SK-N-SH treated with all-trans-retinoic acid at 6 μM for 48 hours (cell line): ENCODE measurements at regions not wholly inside any gene's neighbourhood (a gene's known extent, or its start where the extent isn't known, plus 50 kb on each side); places are given as distances from the start of the nearest gene placed in this dataset.

Source experiments
- CSDC2 ChIP-seq: fragments of 250-450 bp; sonication (Bioruptor Pico); IDR thresholded peaks from 2 replicates; pipeline ENCODE4 v1.5.0; 2020; ENCODE audit warnings: mild to moderate bottlenecking, moderate library complexity
- ISL1 ChIP-seq: fragments of 250-450 bp; sonication (Bioruptor Pico); IDR thresholded peaks from 2 replicates; pipeline ENCODE4 v2.1.2; 2022; ENCODE audit warnings: mild to moderate bottlenecking, moderate library complexity
- OSR1 ChIP-seq: fragments of 250-450 bp; sonication (Bioruptor Pico); IDR thresholded peaks from 2 replicates; pipeline ENCODE4 v1.8.0; 2022; ENCODE audit warnings: moderate library complexity, mild to moderate bottlenecking, inconsistent platforms
- RARB ChIP-seq: fragments of 250-450 bp; sonication (Bioruptor Pico); IDR thresholded peaks from 2 replicates; pipeline ENCODE4 v1.8.0; 2021; ENCODE audit warnings: mild to moderate bottlenecking, moderate library complexity
- SNAI2 ChIP-seq: fragments of 250-450 bp; sonication (Bioruptor Pico); IDR thresholded peaks from 2 replicates; pipeline ENCODE4 v1.5.0; 2020; ENCODE audit warnings: mild to moderate bottlenecking, moderate library complexity
- TCF4 ChIP-seq: fragments of 250-450 bp; sonication (Bioruptor Pico); IDR thresholded peaks from 2 replicates; pipeline ENCODE4 v1.8.0; 2021; ENCODE audit warnings: mild to moderate bottlenecking, moderate library complexity, borderline replicate concordance
- ZC3H10 ChIP-seq: fragments of 250-450 bp; sonication (Bioruptor Pico); IDR thresholded peaks from 2 replicates; pipeline ENCODE4 v1.5.1; 2021; ENCODE audit warnings: mild to moderate bottlenecking, moderate library complexity
- TF ChIP-seq, protein P1 (sequence below): fragments of 250-450 bp; sonication (Bioruptor Pico); IDR thresholded peaks from 2 replicates; pipeline ENCODE4 v1.5.1; 2020; ENCODE audit warnings: low read depth, mild to moderate bottlenecking, moderate library complexity
- TF ChIP-seq, protein P2 (sequence below): fragments of 250-450 bp; sonication (Bioruptor Pico); IDR thresholded peaks from 2 replicates; pipeline ENCODE4 v1.5.0; 2020; ENCODE audit warnings: mild to moderate bottlenecking, moderate library complexity
- TF ChIP-seq, protein P3 (sequence below): fragments of 250-450 bp; sonication (Bioruptor Pico); IDR thresholded peaks from 2 replicates; pipeline ENCODE4 v1.8.0; 2021; ENCODE audit warnings: low read depth, mild to moderate bottlenecking, moderate library complexity, borderline replicate concordance

DNA sequence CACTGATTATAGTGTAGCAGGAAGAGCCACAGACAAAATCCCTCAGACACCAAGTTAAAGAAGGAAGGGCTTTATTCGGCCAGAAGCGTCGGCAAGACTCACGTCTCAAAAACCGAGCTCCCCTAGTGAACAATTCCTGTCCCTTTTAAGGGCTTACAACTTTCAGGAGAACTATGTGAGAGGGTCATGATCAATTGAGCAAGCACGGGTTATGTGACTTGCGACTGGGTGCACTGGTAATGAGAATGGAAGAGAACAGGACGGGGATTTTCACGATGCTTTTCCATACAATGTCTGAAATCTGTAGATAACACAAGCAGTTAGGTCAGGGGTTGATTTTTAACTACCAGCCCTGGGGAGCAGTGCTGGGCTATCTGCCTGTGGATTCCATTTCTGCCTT lies 116.7 kb downstream of the MFAP3L start:
- TF ChIP-seq, protein P1, sequence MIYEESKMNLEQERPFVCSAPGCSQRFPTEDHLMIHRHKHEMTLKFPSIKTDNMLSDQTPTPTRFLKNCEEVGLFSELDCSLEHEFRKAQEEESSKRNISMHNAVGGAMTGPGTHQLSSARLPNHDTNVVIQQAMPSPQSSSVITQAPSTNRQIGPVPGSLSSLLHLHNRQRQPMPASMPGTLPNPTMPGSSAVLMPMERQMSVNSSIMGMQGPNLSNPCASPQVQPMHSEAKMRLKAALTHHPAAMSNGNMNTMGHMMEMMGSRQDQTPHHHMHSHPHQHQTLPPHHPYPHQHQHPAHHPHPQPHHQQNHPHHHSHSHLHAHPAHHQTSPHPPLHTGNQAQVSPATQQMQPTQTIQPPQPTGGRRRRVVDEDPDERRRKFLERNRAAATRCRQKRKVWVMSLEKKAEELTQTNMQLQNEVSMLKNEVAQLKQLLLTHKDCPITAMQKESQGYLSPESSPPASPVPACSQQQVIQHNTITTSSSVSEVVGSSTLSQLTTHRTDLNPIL (CRISPR knock-in tag): no peak
- TF ChIP-seq, protein P2, sequence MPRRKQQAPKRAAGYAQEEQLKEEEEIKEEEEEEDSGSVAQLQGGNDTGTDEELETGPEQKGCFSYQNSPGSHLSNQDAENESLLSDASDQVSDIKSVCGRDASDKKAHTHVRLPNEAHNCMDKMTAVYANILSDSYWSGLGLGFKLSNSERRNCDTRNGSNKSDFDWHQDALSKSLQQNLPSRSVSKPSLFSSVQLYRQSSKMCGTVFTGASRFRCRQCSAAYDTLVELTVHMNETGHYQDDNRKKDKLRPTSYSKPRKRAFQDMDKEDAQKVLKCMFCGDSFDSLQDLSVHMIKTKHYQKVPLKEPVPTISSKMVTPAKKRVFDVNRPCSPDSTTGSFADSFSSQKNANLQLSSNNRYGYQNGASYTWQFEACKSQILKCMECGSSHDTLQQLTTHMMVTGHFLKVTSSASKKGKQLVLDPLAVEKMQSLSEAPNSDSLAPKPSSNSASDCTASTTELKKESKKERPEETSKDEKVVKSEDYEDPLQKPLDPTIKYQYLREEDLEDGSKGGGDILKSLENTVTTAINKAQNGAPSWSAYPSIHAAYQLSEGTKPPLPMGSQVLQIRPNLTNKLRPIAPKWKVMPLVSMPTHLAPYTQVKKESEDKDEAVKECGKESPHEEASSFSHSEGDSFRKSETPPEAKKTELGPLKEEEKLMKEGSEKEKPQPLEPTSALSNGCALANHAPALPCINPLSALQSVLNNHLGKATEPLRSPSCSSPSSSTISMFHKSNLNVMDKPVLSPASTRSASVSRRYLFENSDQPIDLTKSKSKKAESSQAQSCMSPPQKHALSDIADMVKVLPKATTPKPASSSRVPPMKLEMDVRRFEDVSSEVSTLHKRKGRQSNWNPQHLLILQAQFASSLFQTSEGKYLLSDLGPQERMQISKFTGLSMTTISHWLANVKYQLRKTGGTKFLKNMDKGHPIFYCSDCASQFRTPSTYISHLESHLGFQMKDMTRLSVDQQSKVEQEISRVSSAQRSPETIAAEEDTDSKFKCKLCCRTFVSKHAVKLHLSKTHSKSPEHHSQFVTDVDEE (CRISPR knock-in tag): no peak
- TF ChIP-seq RARB (CRISPR knock-in tag) (no peak), TCF4 (CRISPR knock-in tag) (no peak), SNAI2 (CRISPR knock-in tag) (no peak), CSDC2 (no peak), OSR1 (CRISPR knock-in tag) (no peak), ISL1 (CRISPR knock-in tag) (no peak), ZC3H10 (CRISPR knock-in tag) (no peak)
- TF ChIP-seq, protein P3, sequence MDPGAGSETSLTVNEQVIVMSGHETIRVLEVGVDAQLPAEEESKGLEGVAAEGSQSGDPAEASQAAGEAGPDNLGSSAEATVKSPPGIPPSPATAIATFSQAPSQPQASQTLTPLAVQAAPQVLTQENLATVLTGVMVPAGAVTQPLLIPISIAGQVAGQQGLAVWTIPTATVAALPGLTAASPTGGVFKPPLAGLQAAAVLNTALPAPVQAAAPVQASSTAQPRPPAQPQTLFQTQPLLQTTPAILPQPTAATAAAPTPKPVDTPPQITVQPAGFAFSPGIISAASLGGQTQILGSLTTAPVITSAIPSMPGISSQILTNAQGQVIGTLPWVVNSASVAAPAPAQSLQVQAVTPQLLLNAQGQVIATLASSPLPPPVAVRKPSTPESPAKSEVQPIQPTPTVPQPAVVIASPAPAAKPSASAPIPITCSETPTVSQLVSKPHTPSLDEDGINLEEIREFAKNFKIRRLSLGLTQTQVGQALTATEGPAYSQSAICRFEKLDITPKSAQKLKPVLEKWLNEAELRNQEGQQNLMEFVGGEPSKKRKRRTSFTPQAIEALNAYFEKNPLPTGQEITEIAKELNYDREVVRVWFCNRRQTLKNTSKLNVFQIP (CRISPR knock-in tag): no peak
